H1 (cell line): ENCODE measurements at regions not wholly inside any gene's neighbourhood (a gene's known extent, or its start where the extent isn't known, plus 50 kb on each side); places are given as distances from the start of the nearest gene placed in this dataset.

ENCODE experiments used
- CBX8 ChIP-seq: fragments of 300-800, 300-1000 bp; sonication (generic); IDR thresholded peaks from 2 replicates; pipeline ENCODE4 v1.7.1; 2016; ENCODE audit warnings: low read depth, low read length, borderline replicate concordance
- CREB1 ChIP-seq: IDR thresholded peaks from 2 replicates; pipeline ENCODE4 v1.6.1; 2012; ENCODE audit warnings: inconsistent platforms
- CTCF ChIP-seq, 3 experiments: IDR thresholded peaks; 1 replicate in 2 of 3; 2 replicates in 1 of 3; pipeline versions ENCODE4 v1.5.1 to v1.6.1; 2011; ENCODE audit warnings: low read length in 3 of 3, mild to moderate bottlenecking in 3 of 3, inconsistent platforms in 2 of 3, low read depth in 1 of 3, moderate library complexity in 1 of 3; ENCODE audit not compliant: insufficient read depth in 1 of 3; ENCODE audit errors: control extremely low read depth in 1 of 3
- EZH2 ChIP-seq: fragments of 200-600 bp; sonication (generic); IDR thresholded peaks from 2 replicates; pipeline ENCODE4 v1.7.1; 2012; ENCODE audit warnings: low read depth, mild to moderate bottlenecking, moderate library complexity, low read length, inconsistent platforms; ENCODE audit not compliant: severe bottlenecking
- HDAC6 ChIP-seq: IDR thresholded peaks from one replicate; pipeline ENCODE4 v1.7.1; 2012; ENCODE audit warnings: low read depth, mild to moderate bottlenecking, inconsistent platforms, low read length, moderate library complexity
- JUND ChIP-seq: IDR thresholded peaks from 2 replicates; pipeline ENCODE4 v1.6.1; 2011; ENCODE audit warnings: mild to moderate bottlenecking, improper control_type of control experiment, low read length
- POLR2A ChIP-seq, 2 experiments: IDR thresholded peaks; 1 replicate in 1 of 2; 2 replicates in 1 of 2; pipeline ENCODE4 v1.6.1; 2011; ENCODE audit warnings: low read depth in 2 of 2, low read length in 2 of 2, mild to moderate bottlenecking in 2 of 2; ENCODE audit errors: control extremely low read depth in 1 of 2
- SP1 ChIP-seq: IDR thresholded peaks from 2 replicates; pipeline ENCODE4 v1.6.1; 2011; ENCODE audit warnings: low read depth, low read length
- SUZ12 ChIP-seq: fragments of 200-600 bp; sonication (generic); IDR thresholded peaks from 2 replicates; pipeline ENCODE4 v1.6.1; 2012; ENCODE audit warnings: mild to moderate bottlenecking, inconsistent platforms, low read length, moderate library complexity, mixed read lengths
- TAF1 ChIP-seq: IDR thresholded peaks from 2 replicates; pipeline ENCODE4 v1.6.1; 2011; ENCODE audit warnings: mild to moderate bottlenecking, low read depth, low read length
- TCF12 ChIP-seq: IDR thresholded peaks from 2 replicates; pipeline ENCODE4 v1.6.1; 2011; ENCODE audit warnings: low read depth, mild to moderate bottlenecking, low read length
- YY1 ChIP-seq: IDR thresholded peaks from 2 replicates; pipeline ENCODE4 v1.6.1; 2011; ENCODE audit warnings: low read depth, mild to moderate bottlenecking, low read length

GRCh38 chr21:36643374-36644250, 55.3 kb upstream of the SIM2 start:
- TF ChIP-seq TCF12 (no peak), JUND (no peak), TAF1 (no peak), HDAC6 (no peak), CTCF (IDR thresholded peaks at IDR 0.05; ENCODE audit: control extremely low read depth in 1 of 3, insufficient read depth in 1 of 3, low read depth in 1 of 3, low read length in 3 of 3) (no peak), POLR2A (IDR thresholded peaks at IDR 0.05; ENCODE audit: control extremely low read depth in 1 of 2, low read depth in 2 of 2, low read length in 2 of 2) (no peak), CBX8 (no peak), EZH2 (no peak), CREB1 (no peak), SUZ12 (no peak), SP1 (no peak), YY1 (no peak)
